Spleen (tissue), 7 donors: ENCODE measurements at regions not wholly inside any gene's neighbourhood (a gene's known extent, or its start where the extent isn't known, plus 50 kb on each side); places are given as distances from the start of the nearest gene placed in this dataset.

Source experiments
- CTCF ChIP-seq, 11 experiments: fragments of 200-600 bp in 7 of 11; fragments of 450-650 bp in 4 of 11; sonication (generic) in 4 of 11; IDR thresholded peaks in 8 of 11; conservative IDR thresholded peaks in 3 of 11; 1 replicate in 7 of 11; 2 replicates in 4 of 11; pipeline versions ENCODE4 v1.4.0 to v1.8.0; 2016 to 2021; ENCODE audit warnings: antibody characterized with exemption in 11 of 11, inconsistent platforms in 4 of 11, mild to moderate bottlenecking in 1 of 11
- POLR2A ChIP-seq, 3 donors: fragments of 450-650 bp; IDR thresholded peaks; one replicate each; pipeline ENCODE4 v1.5.1; 2017; ENCODE audit warnings: antibody characterized with exemption in 3 of 3, mild to moderate bottlenecking in 1 of 3
- donor health status: DM: no; HTN: no; CAD: no; lungs with moderate emphysema.
- donor health status: DM: no; HTN: no; CAD: no.
- donor health status: DM: no; HTN: no; CAD: no.

GRCh38 chr1:177609953-177610352, 359.9 kb downstream of the SEC16B start:
- TF ChIP-seq CTCF (IDR thresholded peaks at IDR 0.05 in 8 of 11, conservative IDR thresholded peaks at IDR 0.05 in 3 of 11): no peak
- no peak for TF ChIP-seq POLR2A (IDR thresholded peaks at IDR 0.05)
